ENCODE measurements at regions not wholly inside any gene's neighbourhood (a gene's known extent, or its start where the extent isn't known, plus 50 kb on each side); places are given as distances from the start of the nearest gene placed in this dataset.

DNA sequence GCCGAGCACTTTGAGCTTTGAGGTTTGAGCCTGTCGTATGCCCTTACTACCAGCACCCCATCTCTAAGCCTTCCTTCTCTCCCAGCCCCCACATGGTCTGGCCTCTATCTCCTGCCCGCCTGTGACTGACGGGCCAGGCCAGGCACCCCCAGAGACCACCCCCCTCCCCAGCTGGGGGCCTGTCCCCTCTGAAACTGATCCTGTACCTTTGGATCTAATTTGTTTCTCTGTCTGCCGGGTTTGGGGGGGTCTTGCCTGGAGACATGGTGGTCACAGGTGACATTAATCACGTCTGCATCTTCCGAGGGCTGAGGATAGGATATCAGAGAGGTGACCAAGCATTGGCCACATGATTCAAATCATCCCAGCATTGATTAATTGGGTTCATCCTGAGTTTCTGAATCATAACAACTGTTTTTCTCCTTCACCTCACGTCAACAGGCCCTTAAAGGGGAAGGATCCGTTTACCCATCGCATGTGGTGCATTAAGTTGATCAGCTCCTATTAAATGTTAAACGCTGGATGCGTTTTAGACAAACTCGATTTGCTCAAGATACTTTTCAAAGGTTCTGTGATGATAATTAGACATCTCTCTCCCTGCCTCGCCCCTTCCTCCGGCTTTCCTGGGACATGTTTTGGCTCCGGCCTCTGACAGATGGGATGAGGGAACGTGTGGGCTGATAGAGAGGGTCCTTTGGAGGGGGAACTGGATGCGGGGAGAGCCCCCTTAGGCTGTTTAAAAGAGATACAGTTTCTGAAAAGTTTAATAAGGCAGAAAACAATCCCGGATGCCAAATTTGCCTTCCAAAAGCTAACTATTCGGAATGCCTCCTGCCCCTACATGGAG is 63.3 kb upstream of the TBX3 start:
- TF ChIP-seq USF1 (IDR thresholded peaks at IDR 0.05) (no peak), EP300 (IDR thresholded peaks at IDR 0.05; ENCODE audit: borderline replicate concordance) (no peak), TEAD4 (IDR thresholded peaks at IDR 0.05) (no peak), TAF1 (IDR thresholded peaks at IDR 0.05; ENCODE audit: low read depth) (no peak)
- TF ChIP-seq, protein P1, sequence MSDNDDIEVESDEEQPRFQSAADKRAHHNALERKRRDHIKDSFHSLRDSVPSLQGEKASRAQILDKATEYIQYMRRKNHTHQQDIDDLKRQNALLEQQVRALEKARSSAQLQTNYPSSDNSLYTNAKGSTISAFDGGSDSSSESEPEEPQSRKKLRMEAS (IDR thresholded peaks at IDR 0.05): no peak
